D341Med (cell line): ENCODE measurements at regions not wholly inside any gene's neighbourhood (a gene's known extent, or its start where the extent isn't known, plus 50 kb on each side); places are given as distances from the start of the nearest gene placed in this dataset.

Experiments
- DNase-seq: peaks from one replicate; pipeline ENCODE4 v3.0.0; 2012; ENCODE audit warnings: low spot score

DNA sequence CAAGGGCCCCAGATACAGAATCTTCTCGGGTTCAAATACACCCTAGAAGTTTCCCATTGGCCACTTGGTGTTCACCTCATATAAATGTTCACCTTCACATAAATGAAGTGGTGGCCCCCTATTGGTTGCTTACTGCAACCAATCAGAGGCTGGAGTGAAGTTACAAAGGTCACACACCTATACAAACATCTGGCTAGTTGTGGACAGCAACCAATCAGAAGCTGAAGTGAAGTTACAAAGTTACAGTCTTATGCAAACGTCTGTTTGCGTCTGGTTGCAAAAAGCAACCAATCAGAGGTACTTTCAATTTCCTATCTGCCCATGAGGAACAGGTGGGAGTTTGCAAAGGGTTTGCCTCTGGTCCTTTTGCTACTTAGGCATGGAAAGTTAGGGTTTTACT is 206.5 kb upstream of the BMP2 start:
- DNase-seq, result no peak

DNA sequence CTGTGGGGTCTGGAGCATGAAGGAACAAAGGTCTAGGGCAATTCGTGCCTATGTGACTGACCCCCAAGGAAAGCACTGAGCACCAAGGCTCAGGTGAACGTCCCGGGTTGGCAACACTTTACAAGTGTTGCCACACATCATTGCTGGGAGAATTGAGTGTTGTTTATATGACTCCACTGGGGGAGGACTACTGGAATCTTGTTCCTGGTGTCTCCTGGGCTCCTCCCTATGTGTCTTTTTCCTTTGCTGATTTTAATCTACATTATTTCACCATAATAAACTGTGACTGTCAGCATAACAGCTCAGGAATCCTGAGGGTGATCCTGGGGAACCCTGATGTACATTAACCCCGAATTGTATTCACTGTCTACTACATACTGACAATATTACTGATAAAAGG is 207.7 kb upstream of the BMP2 start:
- no peak for DNase-seq

DNA sequence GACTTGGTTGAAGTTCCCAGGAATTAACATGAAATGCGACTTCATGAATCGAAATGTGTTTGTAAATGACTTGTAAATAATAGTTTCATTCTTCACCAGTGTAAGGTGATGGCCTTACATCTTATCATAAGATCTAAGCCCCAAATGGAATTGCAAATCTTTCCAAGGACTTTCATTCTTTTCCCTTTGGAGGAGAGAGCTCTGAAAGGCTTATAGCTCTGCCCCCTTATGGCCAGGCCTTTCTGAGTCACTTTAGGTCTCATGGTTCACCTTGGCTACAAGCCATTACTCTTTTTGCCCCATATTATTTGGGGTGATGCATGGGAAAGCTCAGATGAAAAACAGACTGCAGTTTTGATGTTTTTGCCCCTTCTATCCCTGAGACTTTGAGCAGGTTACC is 209.1 kb upstream of the BMP2 start:
- DNase-seq, result no peak

DNA sequence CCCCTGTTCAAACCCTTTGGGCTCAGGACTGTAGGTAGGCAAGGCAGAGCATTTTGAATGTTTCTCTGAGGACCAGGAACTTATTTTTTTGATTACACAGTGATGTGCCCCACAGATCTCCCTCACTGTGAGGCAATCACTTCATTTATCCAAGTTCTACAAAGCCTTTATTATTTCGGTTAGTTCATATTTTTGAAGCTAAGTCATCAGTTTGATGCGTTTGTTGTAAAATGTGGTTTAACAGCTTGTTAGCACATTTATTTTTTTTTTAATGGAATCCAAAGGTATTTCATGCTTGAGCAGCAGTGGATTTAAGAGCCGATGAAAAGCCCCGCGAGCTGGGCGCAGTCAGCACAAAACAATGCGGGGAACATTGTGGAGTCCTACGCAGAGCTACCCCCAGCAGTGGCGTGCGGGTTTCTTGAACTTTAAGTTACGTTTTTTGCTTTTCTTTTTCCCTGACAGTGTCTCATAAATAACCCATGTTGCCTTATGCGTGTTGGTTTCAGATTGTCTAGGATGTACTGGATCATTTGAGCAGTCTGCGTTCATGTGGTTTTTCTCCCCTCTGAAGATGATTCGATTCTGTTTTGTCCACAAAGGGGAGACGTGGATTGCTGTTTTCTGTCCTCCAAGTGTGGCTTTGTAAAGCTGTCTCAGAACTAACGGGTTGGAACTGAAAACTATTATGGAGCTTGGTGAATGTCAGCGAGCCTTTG is 233.6 kb upstream of the BMP2 start:
- DNase-seq, result no peak

DNA sequence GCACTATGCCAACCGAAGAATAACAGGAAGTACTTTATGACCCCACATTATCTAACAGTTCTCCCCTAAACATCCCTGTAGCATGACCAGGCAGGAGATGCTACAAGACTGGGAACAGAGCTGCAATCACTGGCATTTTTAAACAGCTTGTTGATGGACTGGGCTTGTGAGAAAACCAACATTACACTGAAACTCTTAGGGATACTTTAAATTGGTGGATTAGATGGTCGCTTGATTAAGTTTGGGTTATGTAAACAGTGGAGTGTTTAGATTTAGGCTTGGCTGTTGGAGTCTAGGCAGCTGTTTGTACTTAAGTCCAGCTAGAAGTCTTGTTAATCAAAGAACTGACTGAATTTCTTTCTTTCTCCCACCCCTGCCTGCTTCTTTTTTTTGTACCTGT is 234.1 kb upstream of the BMP2 start:
- DNase-seq, result no peak

DNA sequence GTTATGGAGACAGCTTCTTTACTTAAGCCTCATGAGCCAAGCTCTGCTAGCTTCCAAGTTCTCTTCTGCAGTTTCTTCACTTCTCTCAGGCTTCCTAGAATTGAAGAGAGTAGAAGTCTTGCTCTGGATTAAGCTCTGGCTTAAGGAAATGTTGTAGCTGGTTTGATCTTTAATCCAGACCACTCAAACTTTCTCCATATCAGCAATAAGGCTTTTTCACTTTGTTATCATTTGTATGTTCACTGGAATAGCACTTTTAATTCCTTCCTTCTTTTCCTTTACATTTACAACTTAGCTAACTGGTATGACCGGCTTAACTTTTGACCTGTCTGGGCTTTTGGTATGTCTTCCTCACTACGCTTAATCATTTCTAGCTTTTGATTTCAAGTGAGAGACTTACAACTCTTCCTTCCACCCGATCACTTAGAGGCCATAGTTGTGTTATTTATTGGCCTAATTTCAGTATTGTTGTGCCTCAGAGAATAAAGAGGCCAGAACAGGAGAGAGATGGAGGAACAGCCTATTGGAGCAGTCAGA is 236.6 kb upstream of the BMP2 start:
- no peak for DNase-seq

DNA sequence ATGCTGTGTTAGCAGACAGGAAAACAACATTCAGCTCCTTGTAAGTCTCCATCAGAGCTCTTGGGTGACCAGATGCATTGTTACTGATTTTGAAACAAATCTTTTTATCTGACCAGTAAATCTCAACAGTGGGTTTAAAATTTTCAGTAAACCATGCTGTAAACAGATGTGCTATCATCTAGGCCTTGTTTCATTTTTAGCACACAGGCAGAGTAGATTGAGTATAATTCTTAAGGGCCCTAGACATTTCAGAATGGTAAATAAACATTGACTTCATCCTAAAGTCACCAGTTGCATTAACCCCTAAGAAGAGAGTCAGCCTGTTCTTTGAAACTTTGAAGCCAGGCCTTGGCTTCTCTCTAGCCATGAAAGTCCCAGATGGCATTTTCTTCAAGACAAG is 237.2 kb upstream of the BMP2 start:
- no peak for DNase-seq

DNA sequence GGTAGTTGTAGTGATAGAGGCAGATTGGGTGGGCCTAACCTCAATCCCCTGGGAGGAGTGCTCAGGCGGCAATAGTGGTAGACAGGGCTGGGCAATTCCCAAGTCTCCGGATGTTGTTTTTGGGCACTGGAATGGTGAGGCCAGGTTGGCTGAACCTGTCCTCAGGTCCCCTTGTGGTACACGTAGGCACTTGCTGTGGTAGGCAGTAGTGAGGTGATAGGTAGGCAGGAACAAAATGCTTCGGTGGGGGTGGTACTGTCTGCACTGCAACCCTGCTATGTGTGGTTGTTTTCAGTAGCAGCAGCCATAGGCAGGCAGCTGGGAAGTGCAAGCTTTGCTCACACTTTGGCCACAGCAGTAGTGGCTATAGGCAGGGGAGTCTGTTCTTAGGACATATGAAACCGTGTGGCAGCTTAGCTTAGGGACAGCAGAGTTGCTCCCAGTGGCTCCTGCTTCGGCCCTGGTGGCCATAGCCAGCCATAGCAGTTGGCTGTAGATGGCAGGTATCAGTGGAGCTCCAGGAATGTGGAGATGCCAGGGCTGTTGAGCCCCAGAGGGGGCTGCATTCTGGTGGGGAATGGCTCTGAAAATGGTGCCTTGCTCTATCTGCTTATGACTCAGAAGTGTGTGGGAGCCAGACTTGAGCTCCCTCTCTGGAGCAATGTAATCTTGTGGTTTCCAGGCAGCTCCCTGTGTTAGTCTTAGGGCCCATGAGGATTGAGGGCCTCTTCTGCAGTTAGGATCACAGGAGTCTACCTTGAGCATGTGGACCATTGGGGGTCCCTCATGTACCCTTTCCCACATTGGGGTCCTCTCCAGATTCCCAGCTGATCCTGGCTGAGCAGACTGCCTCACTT is 241.8 kb upstream of the BMP2 start:
- DNase-seq, result no peak

DNA sequence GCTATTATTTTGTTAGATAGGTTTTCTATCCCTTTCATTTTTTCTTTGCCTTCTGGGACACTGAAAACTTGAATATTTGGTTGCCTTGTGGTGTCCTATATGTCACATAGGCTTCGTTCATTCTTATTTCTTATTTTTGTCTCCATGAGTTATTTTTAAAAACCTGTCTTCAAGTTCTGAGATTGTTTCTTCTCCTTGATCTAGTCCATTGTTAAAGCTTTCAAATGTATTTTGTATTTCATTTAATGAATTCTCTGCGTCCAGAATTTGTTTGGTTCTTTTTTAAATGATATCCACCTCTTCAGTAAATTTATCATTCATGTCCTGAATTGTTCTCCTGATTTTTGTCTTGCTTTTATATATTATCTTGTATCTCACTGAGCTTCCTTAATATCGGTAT is 243.2 kb upstream of the BMP2 start:
- no peak for DNase-seq

DNA sequence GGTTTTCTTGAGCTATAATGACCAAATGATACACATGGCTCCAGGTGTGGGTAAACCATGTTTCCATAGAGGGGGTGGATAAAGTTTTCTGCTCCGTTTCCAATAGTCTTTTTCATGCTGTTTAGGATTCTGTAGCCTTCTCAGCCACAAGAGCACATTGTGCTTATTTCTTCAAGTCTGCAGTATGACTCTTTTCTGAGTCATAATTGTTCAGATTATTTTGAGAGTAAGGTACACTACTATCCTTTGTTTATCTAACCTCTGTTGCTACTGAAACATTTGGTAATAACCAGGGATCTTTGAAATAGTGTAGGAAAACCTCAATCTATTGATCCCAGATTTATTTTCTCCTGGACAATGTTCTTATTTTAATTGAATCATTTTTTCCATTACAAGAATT is 247.9 kb upstream of the BMP2 start:
- no peak for DNase-seq

DNA sequence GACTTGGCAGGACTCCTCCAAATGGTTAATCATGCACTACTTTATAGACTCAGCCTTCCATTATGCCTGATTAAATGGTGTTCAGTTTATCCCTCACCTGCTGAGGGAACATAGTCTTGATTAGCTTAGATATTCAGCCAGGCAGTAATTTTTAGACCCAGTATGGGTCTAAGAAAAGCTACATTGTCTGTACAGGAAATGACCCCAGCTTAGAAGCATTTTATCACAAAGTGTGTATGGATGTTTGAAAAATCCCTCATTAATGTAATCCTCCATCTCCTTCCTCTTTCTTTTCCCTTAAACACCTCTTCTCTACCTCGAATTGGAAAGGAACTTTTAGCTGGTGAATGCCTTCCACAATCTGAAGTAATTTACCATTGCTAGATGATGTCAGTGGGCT is 252.2 kb upstream of the BMP2 start:
- DNase-seq, result no peak

DNA sequence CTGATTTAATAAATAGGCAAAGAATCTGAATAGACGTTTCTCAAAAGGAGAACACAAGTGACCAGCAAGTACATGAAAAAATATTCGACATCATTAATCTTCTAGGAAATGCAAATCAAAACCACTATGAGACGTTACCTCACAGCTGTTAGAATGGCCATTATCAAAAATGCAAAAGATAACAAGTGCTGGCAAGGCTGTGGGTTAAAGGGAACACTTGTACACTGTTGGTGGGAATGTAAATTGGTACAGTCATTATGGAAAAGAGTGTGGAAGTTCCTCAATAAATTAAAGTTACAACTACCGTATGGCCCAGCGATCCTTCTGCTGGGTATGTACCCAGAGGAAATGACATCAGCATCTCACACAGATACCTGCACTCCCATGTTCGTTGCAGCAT is 253.9 kb upstream of the BMP2 start:
- no peak for DNase-seq

DNA sequence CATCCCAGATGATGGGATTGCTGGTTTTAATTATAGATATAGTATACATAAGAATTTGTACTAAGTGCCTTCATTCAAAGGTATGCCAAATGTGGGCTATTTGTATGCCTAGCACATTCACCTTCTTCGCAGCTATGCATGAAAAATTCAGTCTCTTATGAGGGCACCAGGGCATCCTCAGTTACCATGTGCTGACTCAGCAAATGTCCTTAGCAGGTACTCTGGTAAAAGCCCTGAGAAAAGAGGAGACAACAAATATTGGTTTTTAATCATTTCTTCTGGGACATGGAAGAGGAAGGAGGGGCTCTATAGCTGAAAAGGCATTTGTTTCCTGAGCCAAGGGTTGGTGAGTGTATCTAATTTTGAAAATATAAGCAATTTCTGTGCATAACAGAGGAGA is 258.1 kb upstream of the BMP2 start:
- no peak for DNase-seq

DNA sequence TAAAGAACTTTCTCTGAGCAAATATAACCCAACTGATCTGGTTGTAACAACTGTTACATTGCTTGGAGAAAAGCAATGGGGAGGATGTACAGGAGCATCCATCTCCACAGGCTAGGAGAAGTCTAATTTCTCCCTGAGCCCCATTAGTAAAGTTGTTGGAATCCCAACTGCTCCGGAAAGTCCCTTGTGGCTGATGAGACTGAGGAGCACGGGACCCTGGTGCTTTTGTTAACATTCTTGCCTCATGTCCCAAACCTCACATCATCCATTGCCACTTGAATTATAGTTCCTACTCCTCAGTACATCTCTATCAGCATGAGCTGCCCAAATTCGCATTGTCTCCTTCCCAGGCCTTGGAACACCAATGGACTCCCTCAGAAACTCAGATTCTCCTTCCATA is 260.6 kb upstream of the BMP2 start:
- no peak for DNase-seq

DNA sequence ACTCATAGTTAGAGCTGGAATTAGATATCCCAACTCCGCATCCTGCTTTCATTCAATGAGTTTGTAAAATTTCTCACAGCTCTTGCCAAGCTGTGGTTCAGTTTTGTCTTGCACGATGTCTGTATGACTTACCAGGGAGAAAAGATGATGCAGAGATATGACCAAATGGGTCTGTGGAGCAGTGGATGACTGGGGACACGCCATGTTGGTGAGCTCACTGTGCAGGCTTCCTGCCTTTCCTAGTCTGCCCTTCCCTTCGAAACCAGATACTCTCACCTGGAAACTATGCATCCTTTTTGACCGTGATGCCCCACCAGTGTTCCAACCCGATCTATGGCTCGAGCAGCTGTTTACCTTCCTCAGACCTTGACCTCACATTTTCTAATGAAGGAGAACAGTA is 262.7 kb upstream of the BMP2 start:
- no peak for DNase-seq

DNA sequence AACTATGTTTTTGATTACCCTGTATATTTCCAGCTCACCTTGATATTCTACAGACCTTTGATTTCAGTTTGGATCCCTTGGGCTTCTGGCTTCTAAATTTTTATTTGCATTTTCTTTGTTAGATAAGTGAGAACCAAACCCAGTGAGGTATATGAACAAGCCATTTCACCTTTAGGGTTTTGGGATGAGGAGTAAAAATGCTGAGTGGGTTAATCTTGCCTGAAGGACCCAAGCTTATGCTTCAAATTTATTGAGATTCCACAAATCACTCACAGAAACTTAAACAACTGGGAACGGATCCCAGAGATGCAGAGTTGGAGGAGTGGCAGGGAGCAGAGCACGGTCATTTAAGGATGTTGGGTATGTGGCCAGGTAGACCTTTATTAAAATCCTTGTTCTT is 263.3 kb upstream of the BMP2 start:
- DNase-seq, result no peak

DNA sequence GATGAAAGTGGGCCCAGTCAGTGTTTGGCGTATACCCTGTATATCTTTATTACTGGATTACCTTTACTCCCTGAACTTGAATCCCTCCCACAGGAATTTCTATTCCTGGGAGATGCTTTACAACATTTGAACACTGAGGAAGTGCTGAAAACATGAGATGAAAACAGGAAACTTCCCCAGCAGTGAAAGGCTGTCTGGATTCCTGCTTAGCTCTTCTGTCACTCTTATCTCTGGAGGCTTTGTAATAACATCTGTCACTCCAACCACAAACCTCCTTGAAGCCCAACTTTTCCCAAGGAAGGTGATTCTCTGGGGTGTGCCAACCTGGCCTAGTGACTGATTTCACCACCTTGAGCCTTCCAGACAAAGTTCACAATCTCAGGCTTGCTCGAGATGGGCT is 264.5 kb upstream of the BMP2 start:
- DNase-seq, result no peak

DNA sequence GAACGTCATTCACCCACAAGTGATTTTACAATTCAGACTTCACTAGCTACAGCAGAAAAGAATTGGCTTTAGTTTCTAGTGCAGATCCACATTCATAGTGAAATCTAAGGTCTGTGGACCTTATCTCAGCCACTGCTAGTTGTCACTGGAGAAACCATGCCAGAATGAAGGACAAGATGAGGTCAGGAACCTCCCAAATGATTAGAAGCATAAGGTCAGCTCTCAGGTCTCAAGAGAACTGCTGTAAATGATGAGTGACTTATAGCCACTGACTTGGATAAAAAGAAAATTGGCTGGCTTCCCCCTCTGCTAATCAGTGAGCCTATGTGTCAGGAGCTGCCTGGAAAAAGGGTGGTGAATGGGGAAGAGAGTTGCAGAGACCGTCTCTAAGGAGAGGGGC is 265.3 kb upstream of the BMP2 start:
- no peak for DNase-seq

DNA sequence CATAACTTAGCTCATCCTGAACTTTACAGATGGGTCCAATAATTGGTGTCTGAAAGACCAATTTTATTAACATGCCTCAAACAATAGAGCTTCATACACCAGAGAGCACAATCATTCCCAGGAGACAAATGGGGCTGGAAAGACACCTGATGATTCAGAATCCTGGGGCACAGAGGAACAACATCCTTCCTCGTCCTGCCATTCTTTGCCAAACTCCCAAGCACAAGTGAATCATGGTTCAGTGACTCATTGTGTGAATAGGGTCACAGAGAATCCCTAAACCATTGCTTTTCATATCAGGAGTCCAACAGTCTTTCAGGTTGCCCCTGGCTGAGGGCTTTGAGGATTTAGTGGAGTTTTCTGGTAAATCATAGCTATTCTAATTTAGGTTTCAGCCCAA is 266.4 kb upstream of the BMP2 start:
- DNase-seq, result no peak

DNA sequence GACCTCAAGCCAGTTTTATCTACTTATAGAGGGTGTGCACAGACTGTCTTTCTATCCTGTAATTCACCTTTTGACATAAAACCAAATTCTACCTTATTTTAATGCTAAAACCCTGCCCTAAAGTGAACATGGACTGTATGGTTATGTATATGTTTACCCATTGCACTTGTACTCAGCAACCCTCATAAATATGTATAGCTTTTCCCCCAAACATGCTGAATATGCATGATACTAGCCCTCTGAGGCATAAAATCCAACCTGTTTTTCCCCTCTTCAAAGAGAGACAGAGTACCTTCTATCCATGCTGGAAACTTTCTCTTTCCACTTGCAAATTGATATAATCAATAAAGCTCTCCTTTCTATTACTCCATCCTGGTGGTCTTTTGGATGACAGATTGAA is 267.9 kb upstream of the BMP2 start:
- no peak for DNase-seq

DNA sequence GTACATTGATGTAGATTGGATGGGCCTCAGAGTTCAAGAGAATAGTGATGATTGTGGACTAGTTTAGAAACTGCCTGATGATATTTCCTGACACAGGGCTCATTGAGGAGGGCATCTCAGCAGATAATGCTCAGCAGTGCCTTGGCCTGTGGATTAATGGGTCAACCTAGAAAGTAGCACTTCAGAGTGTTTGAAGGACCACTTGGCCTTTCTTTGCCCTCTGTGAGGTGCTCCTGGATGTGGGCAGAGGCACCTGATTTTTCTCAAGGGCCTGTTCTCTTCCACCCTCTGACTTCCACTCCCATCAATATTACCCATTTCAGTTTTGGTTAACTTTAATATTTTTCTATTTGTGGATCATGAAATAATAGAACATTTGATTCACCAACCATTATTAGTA is 270.6 kb upstream of the BMP2 start:
- DNase-seq, result no peak

DNA sequence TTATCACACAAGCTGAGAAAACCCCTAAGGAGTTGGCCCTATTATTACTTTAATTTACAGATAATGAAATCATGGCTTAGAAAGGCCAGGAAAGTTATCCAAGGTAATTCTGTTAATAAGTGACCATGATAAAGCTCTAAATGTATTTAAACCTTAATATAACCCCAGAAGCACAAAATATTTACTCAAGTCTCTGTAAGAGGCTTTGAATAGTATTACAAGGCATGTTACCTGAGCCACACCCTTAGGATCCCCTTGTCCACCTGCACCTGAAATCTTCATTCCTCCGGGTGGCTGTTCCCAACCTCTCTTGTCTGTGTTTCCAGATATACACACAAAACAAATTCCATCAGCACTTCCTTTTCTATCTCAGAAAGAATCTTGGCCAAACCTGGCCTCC is 271.6 kb upstream of the BMP2 start:
- DNase-seq, result no peak

DNA sequence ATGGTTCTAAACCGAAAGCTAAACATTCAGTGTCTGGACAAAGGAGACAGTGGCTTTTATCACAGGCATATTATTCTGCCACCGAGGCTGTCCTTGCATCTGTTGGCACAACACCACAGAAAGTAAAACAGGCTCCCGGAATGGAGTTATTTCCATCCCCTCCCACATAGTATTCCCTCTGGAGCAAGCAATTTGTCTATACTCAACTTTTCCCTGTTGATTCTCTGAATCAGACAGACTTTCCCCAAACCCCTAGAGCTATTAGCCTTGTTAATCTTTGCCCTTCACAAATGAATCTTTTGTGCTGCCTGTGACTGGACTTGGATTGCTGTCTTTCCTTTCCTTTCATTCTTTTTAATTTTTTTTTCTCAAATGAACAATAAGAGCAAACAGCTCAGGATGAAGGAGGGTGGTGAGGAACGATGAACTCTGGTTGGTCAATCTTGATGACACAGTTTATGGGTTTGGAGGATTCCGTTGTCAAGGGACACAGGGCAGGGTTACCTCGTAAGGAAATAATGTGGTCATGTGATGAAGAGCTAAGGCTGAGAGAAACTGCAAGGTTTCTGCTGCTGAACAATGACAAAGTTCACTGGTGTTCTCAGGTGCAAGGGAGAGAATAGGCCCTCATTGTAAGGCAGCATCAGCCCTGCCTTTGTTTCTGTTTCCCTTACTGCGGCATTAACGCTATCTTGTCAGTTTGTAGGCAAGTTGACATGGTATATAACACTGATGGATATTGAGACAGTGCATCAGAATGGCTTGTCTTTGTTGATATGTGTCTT is 275.0 kb upstream of the BMP2 start:
- DNase-seq, result no peak
